Fibroblast of lung (primary cell): ENCODE measurements at regions not wholly inside any gene's neighbourhood (a gene's known extent, or its start where the extent isn't known, plus 50 kb on each side); places are given as distances from the start of the nearest gene placed in this dataset.

ENCODE experiments used
- DNase-seq, 2 donors: peaks; one replicate each; pipeline versions ENCODE4 v3.0.0 to v3.0.0-alpha.2; 2010; ENCODE audit warnings: low read depth in 2 of 2
- H2AFZ ChIP-seq: 2 replicates; pipeline ENCODE4 v1.5.1; 2012; ENCODE audit warnings: low read length, control low read depth, inconsistent platforms
- H3K27ac ChIP-seq: 2 replicates; pipeline ENCODE4 v1.5.1; 2011; ENCODE audit warnings: low read length, control low read depth; ENCODE audit not compliant: insufficient read depth
- H3K27me3 ChIP-seq: 2 replicates; pipeline ENCODE4 v1.5.1; 2011; ENCODE audit warnings: mild to moderate bottlenecking, low read length; ENCODE audit not compliant: control insufficient read depth, insufficient read depth
- H3K36me3 ChIP-seq: 2 replicates; pipeline ENCODE4 v1.5.1; 2011; ENCODE audit warnings: low read length; ENCODE audit not compliant: control insufficient read depth, insufficient read depth
- H3K4me1 ChIP-seq: 2 replicates; pipeline ENCODE4 v1.5.1; 2011; ENCODE audit warnings: low read length; ENCODE audit not compliant: control insufficient read depth, insufficient read depth; ENCODE audit errors: extremely low read depth
- H3K4me2 ChIP-seq: 2 replicates; pipeline ENCODE4 v1.5.1; 2011; ENCODE audit warnings: low read length, control low read depth; ENCODE audit not compliant: insufficient read depth; ENCODE audit errors: extremely low read depth
- H3K4me3 ChIP-seq, 4 experiments: fragments of 200-600 bp in 1 of 4; sonication (generic) in 1 of 4; replicated peaks in 1 of 4; 2 replicates each; pipeline ENCODE4 v1.5.1; 2011 to 2016; ENCODE audit warnings: low read length in 4 of 4, low read depth in 3 of 4, mild to moderate bottlenecking in 3 of 4, control low read depth in 2 of 4, inconsistent platforms in 1 of 4, mixed read lengths in 1 of 4; ENCODE audit not compliant: insufficient read depth in 1 of 4; ENCODE audit errors: control extremely low read depth in 1 of 4
- H3K79me2 ChIP-seq: 2 replicates; pipeline ENCODE4 v1.5.1; 2012; ENCODE audit warnings: mild to moderate bottlenecking, low read length, inconsistent platforms; ENCODE audit not compliant: control insufficient read depth, insufficient read depth
- H3K9ac ChIP-seq: 2 replicates; pipeline ENCODE4 v1.5.1; 2011; ENCODE audit warnings: mild to moderate bottlenecking, low read length, control low read depth; ENCODE audit not compliant: insufficient read depth
- H3K9me3 ChIP-seq: 2 replicates; pipeline ENCODE4 v1.5.1; 2012; ENCODE audit warnings: low read depth, low read length; ENCODE audit not compliant: control insufficient read depth, insufficient read depth
- H4K20me1 ChIP-seq: 2 replicates; pipeline ENCODE4 v1.5.1; 2011; ENCODE audit warnings: low read length; ENCODE audit not compliant: control insufficient read depth, insufficient read depth; ENCODE audit errors: extremely low read depth
- EZH2 ChIP-seq: IDR thresholded peaks from 2 replicates; pipeline ENCODE4 v1.5.1; 2012; ENCODE audit warnings: low read length, control low read depth, mild to moderate bottlenecking; ENCODE audit errors: missing control alignments
- TF ChIP-seq, protein P1 (sequence below), 2 donors: IDR thresholded peaks in 1 of 2; conservative IDR thresholded peaks in 1 of 2; 1 replicate in 1 of 2; 2 replicates in 1 of 2; pipeline ENCODE4 v1.5.1; 2011 to 2012; ENCODE audit warnings: low read length in 2 of 2, control low read depth in 1 of 2, inconsistent platforms in 1 of 2, low read depth in 1 of 2, mild to moderate bottlenecking in 1 of 2

GRCh38 chrX:25275159-25275558 is 259.4 kb upstream of the ARX start:
- Histone ChIP-seq H2AFZ (no peak overlapping the region), H3K4me2 (no peak overlapping the region), H3K9ac (no peak overlapping the region), H3K4me3 (no peak overlapping the region), H3K36me3 (no peaks in the 10 kb centered on the region), H3K27me3 (no peaks in the 10 kb centered on the region), H3K27ac (no peak overlapping the region), H3K79me2 (no peaks in the 10 kb centered on the region), H3K4me1 (no peaks in the 10 kb centered on the region), H3K9me3 (no peaks in the 10 kb centered on the region), H4K20me1 (no peaks in the 10 kb centered on the region)
- DNase-seq: no peak
- TF ChIP-seq, protein P1, sequence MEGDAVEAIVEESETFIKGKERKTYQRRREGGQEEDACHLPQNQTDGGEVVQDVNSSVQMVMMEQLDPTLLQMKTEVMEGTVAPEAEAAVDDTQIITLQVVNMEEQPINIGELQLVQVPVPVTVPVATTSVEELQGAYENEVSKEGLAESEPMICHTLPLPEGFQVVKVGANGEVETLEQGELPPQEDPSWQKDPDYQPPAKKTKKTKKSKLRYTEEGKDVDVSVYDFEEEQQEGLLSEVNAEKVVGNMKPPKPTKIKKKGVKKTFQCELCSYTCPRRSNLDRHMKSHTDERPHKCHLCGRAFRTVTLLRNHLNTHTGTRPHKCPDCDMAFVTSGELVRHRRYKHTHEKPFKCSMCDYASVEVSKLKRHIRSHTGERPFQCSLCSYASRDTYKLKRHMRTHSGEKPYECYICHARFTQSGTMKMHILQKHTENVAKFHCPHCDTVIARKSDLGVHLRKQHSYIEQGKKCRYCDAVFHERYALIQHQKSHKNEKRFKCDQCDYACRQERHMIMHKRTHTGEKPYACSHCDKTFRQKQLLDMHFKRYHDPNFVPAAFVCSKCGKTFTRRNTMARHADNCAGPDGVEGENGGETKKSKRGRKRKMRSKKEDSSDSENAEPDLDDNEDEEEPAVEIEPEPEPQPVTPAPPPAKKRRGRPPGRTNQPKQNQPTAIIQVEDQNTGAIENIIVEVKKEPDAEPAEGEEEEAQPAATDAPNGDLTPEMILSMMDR (conservative IDR thresholded peaks at IDR 0.05 in 1 of 2, IDR thresholded peaks at IDR 0.05 in 1 of 2; ENCODE audit: low read depth in 1 of 2, low read length in 2 of 2): no peak
- no peak for TF ChIP-seq EZH2

DNA sequence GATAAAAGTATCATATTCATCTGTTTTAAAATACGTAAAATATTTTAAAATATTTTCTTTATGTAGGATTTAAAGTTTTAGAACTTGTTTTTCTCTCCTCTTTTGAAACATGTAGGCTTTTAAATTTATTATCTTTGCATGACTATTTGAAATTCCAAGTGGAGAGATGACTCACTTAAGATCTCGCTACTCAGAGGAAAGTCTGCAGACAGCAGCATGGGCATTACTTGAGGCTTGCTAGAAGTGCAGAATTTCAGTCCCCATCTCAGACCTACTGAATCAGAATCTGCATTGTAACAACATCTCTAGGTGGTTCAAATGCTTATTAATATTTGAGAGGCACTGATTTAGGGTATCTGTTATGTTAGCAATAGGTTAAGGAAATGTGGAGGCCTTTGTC is 225.7 kb upstream of the ARX start:
- Histone ChIP-seq H3K79me2 (no peaks in the 10 kb centered on the region), H3K9ac (no peak overlapping the region), H3K27ac (no peak overlapping the region), H3K4me1 (no peaks in the 10 kb centered on the region), H2AFZ (no peak overlapping the region), H3K9me3 (no peaks in the 10 kb centered on the region), H4K20me1 (no peaks in the 10 kb centered on the region), H3K27me3 (no peaks in the 10 kb centered on the region), H3K4me3 (no peak overlapping the region), H3K4me2 (no peak overlapping the region), H3K36me3 (no peaks in the 10 kb centered on the region)
- DNase-seq: peak in 1 of 2 donors; percentile 1
- no peak for TF ChIP-seq EZH2
- TF ChIP-seq, protein P1 (conservative IDR thresholded peaks at IDR 0.05 in 1 of 2, IDR thresholded peaks at IDR 0.05 in 1 of 2; ENCODE audit: low read depth in 1 of 2, low read length in 2 of 2): no peak

DNA sequence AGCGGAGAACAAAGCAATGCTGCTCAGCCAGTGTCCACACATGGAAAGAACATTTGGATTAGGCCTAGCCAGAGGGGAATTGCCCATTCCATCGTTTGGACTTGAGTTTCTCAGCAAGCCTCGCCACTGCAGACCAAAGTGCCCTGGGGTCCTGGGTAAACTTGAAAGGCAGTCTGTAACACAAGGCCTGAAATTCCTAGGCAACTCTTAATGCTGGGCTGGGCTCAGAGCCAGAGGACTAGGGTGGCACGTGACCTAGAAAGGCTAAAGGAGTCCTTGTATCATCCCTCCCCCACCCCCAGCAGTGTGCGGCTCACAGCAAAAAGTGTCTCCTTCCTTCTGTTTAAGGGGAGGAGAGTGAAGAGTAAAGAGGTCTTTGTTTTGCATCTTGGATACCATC is 210.4 kb upstream of the ARX start:
- Histone ChIP-seq H3K4me3 (no peak overlapping the region), H2AFZ (no peak overlapping the region)

More for the DNA sequence above, 210.4 kb upstream of the ARX start:
- H3K27ac ChIP-seq: no peak overlapping the region
- H3K36me3 ChIP-seq: no peaks in the 10 kb centered on the region
- H3K9me3 ChIP-seq: no peaks in the 10 kb centered on the region
- no peaks in the 10 kb centered on the region for H4K20me1 ChIP-seq
- no peak for DNase-seq
- TF ChIP-seq, protein P1 (conservative IDR thresholded peaks at IDR 0.05 in 1 of 2, IDR thresholded peaks at IDR 0.05 in 1 of 2; ENCODE audit: low read depth in 1 of 2, low read length in 2 of 2): no peak
- no peak for TF ChIP-seq EZH2
- H3K4me1 ChIP-seq: no peaks in the 10 kb centered on the region
- no peaks in the 10 kb centered on the region for H3K79me2 ChIP-seq
- H3K27me3 ChIP-seq: no peaks in the 10 kb centered on the region
- H3K9ac ChIP-seq: no peak overlapping the region
- H3K4me2 ChIP-seq: no peak overlapping the region
